ENCODE measurements at regions not wholly inside any gene's neighbourhood (a gene's known extent, or its start where the extent isn't known, plus 50 kb on each side); places are given as distances from the start of the nearest gene placed in this dataset.

GRCh38 chr15:23506762-23507161 is 58.7 kb upstream of the MKRN3 start:
- TF ChIP-seq CTCF (conservative IDR thresholded peaks at IDR 0.05; ENCODE audit: low read length), result no peak
- TF ChIP-seq EZH2phosphoT487 (IDR thresholded peaks at IDR 0.05; ENCODE audit: borderline replicate concordance), result no peak

Data from Loucy (cell line).